SK-N-SH treated with all-trans-retinoic acid at 6 μM for 48 hours (cell line): ENCODE measurements at regions not wholly inside any gene's neighbourhood (a gene's known extent, or its start where the extent isn't known, plus 50 kb on each side); places are given as distances from the start of the nearest gene placed in this dataset.

Source experiments
- ATAC-seq: fragments of 200-7000 bp; cut with Tn5 transposase; 3 replicates; pipeline ENCODE4 v1.9.1; 2020; ENCODE audit warnings: mild to moderate bottlenecking, moderate library complexity
- ARNTL ChIP-seq: fragments of 450-650 bp; formaldehyde crosslinking; IDR thresholded peaks from 2 replicates; pipeline ENCODE4 v1.5.0; 2020; ENCODE audit warnings: low read depth, mild to moderate bottlenecking, moderate library complexity, borderline replicate concordance
- BACH2 ChIP-seq: fragments of 250-450 bp; sonication (Bioruptor Pico); IDR thresholded peaks from 2 replicates; pipeline ENCODE4 v1.9.0; 2021; ENCODE audit warnings: mild to moderate bottlenecking, borderline replicate concordance
- CSDC2 ChIP-seq: fragments of 250-450 bp; sonication (Bioruptor Pico); IDR thresholded peaks from 2 replicates; pipeline ENCODE4 v1.5.0; 2020; ENCODE audit warnings: mild to moderate bottlenecking, moderate library complexity
- GLIS3 ChIP-seq: fragments of 250-450 bp; sonication (Bioruptor Pico); IDR thresholded peaks from 2 replicates; pipeline ENCODE4 v1.5.0; 2020; ENCODE audit warnings: mild to moderate bottlenecking, moderate library complexity
- OSR1 ChIP-seq: fragments of 250-450 bp; sonication (Bioruptor Pico); IDR thresholded peaks from 2 replicates; pipeline ENCODE4 v1.8.0; 2022; ENCODE audit warnings: moderate library complexity, mild to moderate bottlenecking, inconsistent platforms
- PPARA ChIP-seq: fragments of 250-450 bp; sonication (Bioruptor Pico); IDR thresholded peaks from 2 replicates; pipeline ENCODE4 v1.5.0; 2020; ENCODE audit warnings: mild to moderate bottlenecking, borderline replicate concordance
- RARB ChIP-seq: fragments of 250-450 bp; sonication (Bioruptor Pico); IDR thresholded peaks from 2 replicates; pipeline ENCODE4 v1.8.0; 2021; ENCODE audit warnings: mild to moderate bottlenecking, moderate library complexity
- SNAI2 ChIP-seq: fragments of 250-450 bp; sonication (Bioruptor Pico); IDR thresholded peaks from 2 replicates; pipeline ENCODE4 v1.5.0; 2020; ENCODE audit warnings: mild to moderate bottlenecking, moderate library complexity
- TCF4 ChIP-seq: fragments of 250-450 bp; sonication (Bioruptor Pico); IDR thresholded peaks from 2 replicates; pipeline ENCODE4 v1.8.0; 2021; ENCODE audit warnings: mild to moderate bottlenecking, moderate library complexity, borderline replicate concordance
- TOX ChIP-seq: fragments of 250-450 bp; sonication (Bioruptor Pico); IDR thresholded peaks from 2 replicates; pipeline ENCODE4 v1.8.0; 2021; ENCODE audit warnings: mild to moderate bottlenecking, moderate library complexity, borderline replicate concordance
- ZC3H10 ChIP-seq: fragments of 250-450 bp; sonication (Bioruptor Pico); IDR thresholded peaks from 2 replicates; pipeline ENCODE4 v1.5.1; 2021; ENCODE audit warnings: mild to moderate bottlenecking, moderate library complexity
- ZFP3 ChIP-seq: fragments of 250-450 bp; sonication (Bioruptor Pico); IDR thresholded peaks from 2 replicates; pipeline ENCODE4 v1.5.0; 2020; ENCODE audit warnings: mild to moderate bottlenecking, moderate library complexity
- ZFP30 ChIP-seq: fragments of 450-650 bp; formaldehyde crosslinking; IDR thresholded peaks from 2 replicates; pipeline ENCODE4 v1.5.0; 2022; ENCODE audit warnings: mild to moderate bottlenecking, moderate library complexity
- ZNF565 ChIP-seq: fragments of 450-650 bp; formaldehyde crosslinking; conservative IDR thresholded peaks from 2 replicates; pipeline ENCODE4 v1.5.0; 2020; ENCODE audit warnings: low read depth, mild to moderate bottlenecking, moderate library complexity
- ZNF70 ChIP-seq: fragments of 450-650 bp; formaldehyde crosslinking; IDR thresholded peaks from 2 replicates; pipeline ENCODE4 v1.5.0; 2020; ENCODE audit warnings: mild to moderate bottlenecking, moderate library complexity
- TF ChIP-seq, protein P1 (sequence below): fragments of 250-450 bp; sonication (Bioruptor Pico); IDR thresholded peaks from 2 replicates; pipeline ENCODE4 v1.8.0; 2020; ENCODE audit warnings: mild to moderate bottlenecking, moderate library complexity, borderline replicate concordance
- TF ChIP-seq, protein P2 (sequence below): fragments of 250-450 bp; sonication (Bioruptor Pico); IDR thresholded peaks from 2 replicates; pipeline ENCODE4 v1.8.0; 2021; ENCODE audit warnings: low read depth, mild to moderate bottlenecking, moderate library complexity, borderline replicate concordance
- TF ChIP-seq, protein P3 (sequence below): fragments of 250-450 bp; sonication (Bioruptor Pico); IDR thresholded peaks from 2 replicates; pipeline ENCODE4 v1.5.1; 2021; ENCODE audit warnings: mild to moderate bottlenecking, moderate library complexity
- TF ChIP-seq, protein P4 (sequence below): fragments of 250-450 bp; sonication (Bioruptor Pico); IDR thresholded peaks from 2 replicates; pipeline ENCODE4 v1.5.0; 2020; ENCODE audit warnings: mild to moderate bottlenecking, moderate library complexity
- TF ChIP-seq, protein P5 (sequence below): fragments of 250-450 bp; sonication (Bioruptor Pico); IDR thresholded peaks from 2 replicates; pipeline ENCODE4 v1.5.1; 2020; ENCODE audit warnings: low read depth, mild to moderate bottlenecking, moderate library complexity

DNA sequence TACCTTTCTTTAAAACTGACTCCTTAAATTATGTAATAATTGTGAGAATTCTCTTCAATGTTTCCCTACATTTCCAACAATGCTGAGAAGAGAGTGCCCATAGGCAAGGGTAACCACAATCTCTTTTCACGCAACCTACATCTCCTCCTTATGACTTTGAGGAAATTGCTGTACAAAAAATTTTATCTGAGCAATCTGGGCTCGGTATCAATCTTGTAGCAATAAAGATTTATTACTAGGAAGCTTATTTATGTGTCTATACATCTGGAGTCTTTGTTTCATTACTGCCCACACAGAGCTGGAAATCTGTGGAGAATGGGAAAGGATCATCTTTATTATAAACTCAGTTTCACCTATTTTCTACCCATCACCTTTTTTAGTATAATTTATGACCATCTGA is 913.8 kb upstream of the SORCS1 start:
- ATAC-seq = no peak
- TF ChIP-seq ARNTL (no peak), ZC3H10 (CRISPR knock-in tag) (no peak), CSDC2 (CRISPR knock-in tag) (no peak), ZNF565 (CRISPR knock-in tag) (no peak), SNAI2 (no peak), RARB (CRISPR knock-in tag) (no peak), TOX (CRISPR knock-in tag) (no peak), BACH2 (no peak), GLIS3 (CRISPR knock-in tag) (no peak), PPARA (no peak), ZFP3 (no peak)
- TF ChIP-seq, protein P1, sequence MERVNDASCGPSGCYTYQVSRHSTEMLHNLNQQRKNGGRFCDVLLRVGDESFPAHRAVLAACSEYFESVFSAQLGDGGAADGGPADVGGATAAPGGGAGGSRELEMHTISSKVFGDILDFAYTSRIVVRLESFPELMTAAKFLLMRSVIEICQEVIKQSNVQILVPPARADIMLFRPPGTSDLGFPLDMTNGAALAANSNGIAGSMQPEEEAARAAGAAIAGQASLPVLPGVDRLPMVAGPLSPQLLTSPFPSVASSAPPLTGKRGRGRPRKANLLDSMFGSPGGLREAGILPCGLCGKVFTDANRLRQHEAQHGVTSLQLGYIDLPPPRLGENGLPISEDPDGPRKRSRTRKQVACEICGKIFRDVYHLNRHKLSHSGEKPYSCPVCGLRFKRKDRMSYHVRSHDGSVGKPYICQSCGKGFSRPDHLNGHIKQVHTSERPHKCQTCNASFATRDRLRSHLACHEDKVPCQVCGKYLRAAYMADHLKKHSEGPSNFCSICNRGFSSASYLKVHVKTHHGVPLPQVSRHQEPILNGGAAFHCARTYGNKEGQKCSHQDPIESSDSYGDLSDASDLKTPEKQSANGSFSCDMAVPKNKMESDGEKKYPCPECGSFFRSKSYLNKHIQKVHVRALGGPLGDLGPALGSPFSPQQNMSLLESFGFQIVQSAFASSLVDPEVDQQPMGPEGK (CRISPR knock-in tag) = no peak
- TF ChIP-seq, protein P2, sequence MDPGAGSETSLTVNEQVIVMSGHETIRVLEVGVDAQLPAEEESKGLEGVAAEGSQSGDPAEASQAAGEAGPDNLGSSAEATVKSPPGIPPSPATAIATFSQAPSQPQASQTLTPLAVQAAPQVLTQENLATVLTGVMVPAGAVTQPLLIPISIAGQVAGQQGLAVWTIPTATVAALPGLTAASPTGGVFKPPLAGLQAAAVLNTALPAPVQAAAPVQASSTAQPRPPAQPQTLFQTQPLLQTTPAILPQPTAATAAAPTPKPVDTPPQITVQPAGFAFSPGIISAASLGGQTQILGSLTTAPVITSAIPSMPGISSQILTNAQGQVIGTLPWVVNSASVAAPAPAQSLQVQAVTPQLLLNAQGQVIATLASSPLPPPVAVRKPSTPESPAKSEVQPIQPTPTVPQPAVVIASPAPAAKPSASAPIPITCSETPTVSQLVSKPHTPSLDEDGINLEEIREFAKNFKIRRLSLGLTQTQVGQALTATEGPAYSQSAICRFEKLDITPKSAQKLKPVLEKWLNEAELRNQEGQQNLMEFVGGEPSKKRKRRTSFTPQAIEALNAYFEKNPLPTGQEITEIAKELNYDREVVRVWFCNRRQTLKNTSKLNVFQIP = no peak
- TF ChIP-seq, protein P3, sequence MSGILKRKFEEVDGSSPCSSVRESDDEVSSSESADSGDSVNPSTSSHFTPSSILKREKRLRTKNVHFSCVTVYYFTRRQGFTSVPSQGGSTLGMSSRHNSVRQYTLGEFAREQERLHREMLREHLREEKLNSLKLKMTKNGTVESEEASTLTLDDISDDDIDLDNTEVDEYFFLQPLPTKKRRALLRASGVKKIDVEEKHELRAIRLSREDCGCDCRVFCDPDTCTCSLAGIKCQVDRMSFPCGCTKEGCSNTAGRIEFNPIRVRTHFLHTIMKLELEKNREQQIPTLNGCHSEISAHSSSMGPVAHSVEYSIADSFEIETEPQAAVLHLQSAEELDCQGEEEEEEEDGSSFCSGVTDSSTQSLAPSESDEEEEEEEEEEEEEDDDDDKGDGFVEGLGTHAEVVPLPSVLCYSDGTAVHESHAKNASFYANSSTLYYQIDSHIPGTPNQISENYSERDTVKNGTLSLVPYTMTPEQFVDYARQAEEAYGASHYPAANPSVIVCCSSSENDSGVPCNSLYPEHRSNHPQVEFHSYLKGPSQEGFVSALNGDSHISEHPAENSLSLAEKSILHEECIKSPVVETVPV (CRISPR knock-in tag) = no peak
- TF ChIP-seq, protein P4, sequence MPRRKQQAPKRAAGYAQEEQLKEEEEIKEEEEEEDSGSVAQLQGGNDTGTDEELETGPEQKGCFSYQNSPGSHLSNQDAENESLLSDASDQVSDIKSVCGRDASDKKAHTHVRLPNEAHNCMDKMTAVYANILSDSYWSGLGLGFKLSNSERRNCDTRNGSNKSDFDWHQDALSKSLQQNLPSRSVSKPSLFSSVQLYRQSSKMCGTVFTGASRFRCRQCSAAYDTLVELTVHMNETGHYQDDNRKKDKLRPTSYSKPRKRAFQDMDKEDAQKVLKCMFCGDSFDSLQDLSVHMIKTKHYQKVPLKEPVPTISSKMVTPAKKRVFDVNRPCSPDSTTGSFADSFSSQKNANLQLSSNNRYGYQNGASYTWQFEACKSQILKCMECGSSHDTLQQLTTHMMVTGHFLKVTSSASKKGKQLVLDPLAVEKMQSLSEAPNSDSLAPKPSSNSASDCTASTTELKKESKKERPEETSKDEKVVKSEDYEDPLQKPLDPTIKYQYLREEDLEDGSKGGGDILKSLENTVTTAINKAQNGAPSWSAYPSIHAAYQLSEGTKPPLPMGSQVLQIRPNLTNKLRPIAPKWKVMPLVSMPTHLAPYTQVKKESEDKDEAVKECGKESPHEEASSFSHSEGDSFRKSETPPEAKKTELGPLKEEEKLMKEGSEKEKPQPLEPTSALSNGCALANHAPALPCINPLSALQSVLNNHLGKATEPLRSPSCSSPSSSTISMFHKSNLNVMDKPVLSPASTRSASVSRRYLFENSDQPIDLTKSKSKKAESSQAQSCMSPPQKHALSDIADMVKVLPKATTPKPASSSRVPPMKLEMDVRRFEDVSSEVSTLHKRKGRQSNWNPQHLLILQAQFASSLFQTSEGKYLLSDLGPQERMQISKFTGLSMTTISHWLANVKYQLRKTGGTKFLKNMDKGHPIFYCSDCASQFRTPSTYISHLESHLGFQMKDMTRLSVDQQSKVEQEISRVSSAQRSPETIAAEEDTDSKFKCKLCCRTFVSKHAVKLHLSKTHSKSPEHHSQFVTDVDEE = no peak

DNA sequence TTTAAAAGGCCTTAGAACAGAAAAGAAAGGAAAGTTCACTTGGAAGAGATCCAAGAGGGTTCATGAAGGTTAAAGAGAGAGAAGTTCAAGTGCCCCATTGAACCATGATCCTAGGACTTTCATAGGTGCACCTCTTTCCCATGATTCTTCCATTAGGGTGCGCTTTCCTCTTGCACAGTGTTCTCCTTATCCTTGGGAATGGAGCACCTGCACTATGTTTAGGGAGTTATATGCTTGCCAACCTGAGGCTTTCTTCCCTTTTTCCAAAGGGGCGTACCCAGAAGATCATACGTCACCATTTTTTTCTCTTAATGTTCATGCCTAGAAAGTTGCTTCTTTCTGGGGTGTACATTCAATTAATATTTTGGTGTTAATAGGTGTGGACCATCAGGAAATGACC is 908.0 kb upstream of the SORCS1 start:
- no peak for ATAC-seq
- TF ChIP-seq ZC3H10 (CRISPR knock-in tag) = no peak
- TF ChIP-seq ZNF70 (CRISPR knock-in tag) = no peak
- no peak for TF ChIP-seq OSR1 (CRISPR knock-in tag)

DNA sequence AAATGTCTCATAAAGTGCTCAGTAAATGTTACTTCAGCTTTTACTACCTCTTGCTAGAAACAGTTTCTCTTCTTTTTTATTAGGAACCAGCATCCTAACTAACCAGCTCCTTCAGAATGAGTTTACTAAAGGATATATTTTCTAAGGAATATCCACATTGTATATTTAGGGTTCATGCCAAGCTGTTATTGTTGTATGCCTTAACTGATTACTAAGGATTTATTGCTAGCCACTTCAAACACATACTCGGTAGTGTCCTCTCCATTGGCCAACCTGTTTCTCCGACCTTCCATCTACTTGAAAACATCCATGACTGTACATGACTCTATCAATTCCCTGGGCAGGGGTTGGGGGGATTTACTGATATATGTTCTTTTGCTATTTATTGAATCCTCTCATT is 906.3 kb upstream of the SORCS1 start:
- no peak for ATAC-seq
- TF ChIP-seq, protein P5, sequence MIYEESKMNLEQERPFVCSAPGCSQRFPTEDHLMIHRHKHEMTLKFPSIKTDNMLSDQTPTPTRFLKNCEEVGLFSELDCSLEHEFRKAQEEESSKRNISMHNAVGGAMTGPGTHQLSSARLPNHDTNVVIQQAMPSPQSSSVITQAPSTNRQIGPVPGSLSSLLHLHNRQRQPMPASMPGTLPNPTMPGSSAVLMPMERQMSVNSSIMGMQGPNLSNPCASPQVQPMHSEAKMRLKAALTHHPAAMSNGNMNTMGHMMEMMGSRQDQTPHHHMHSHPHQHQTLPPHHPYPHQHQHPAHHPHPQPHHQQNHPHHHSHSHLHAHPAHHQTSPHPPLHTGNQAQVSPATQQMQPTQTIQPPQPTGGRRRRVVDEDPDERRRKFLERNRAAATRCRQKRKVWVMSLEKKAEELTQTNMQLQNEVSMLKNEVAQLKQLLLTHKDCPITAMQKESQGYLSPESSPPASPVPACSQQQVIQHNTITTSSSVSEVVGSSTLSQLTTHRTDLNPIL = no peak
- TF ChIP-seq TCF4 (no peak), ZNF565 (CRISPR knock-in tag) (no peak), RARB (CRISPR knock-in tag) (no peak), OSR1 (CRISPR knock-in tag) (no peak), ZFP30 (CRISPR knock-in tag) (no peak), ZFP3 (no peak), ZC3H10 (CRISPR knock-in tag) (no peak), TOX (CRISPR knock-in tag) (no peak)
- TF ChIP-seq, protein P3 (CRISPR knock-in tag) = no peak
- TF ChIP-seq, protein P2 = no peak
- TF ChIP-seq, protein P4 = no peak
